K562 (cell line): ENCODE measurements at regions not wholly inside any gene's neighbourhood (a gene's known extent, or its start where the extent isn't known, plus 50 kb on each side); places are given as distances from the start of the nearest gene placed in this dataset.

Experiments
- ATAC-seq: fragments of 200-7000 bp; cut with Tn5 transposase; 3 replicates; pipeline ENCODE4 v1.9.1; 2020; ENCODE audit warnings: moderate library complexity
- BruUV-seq: library from RNA; stranded (reverse); fragments of 400-500 nt; replicated peaks from 2 replicates; lab custom pipeline; 2021; lab: Mats Ljungman, UMichigan
- CTCF ChIA-PET: fragments of 300-600 bp; formaldehyde crosslinking; extraction: SDS; loops from one replicate; lab custom pipeline; 2021; ENCODE audit warnings: low intra/inter-chr PET ratio; lab: Yijun Ruan, JAX
- POLR2A ChIA-PET: fragments of 300-600, 350-650 bp; sonication (Branson Sonifier 250); formaldehyde crosslinking; extraction: SDS; loops from one replicate; lab custom pipeline; 2021; ENCODE audit warnings: antibody characterized with exemption, inconsistent platforms; lab: Yijun Ruan, JAX
- DNase-seq, 4 experiments: peaks; one replicate each; pipeline versions ENCODE4 v3.0.0 to v3.0.0-alpha.2; 2011 to 2018; ENCODE audit warnings: low spot score in 3 of 4, mixed read lengths in 3 of 4; ENCODE audit errors: extremely low read depth in 1 of 4
- FAIRE-seq: peaks from 2 replicates; lab custom pipeline; 2011; peaks lifted over from hg19 to GRCh38; lab: Jason Lieb, UNC
- H2AFZ ChIP-seq: 2 replicates; pipeline ENCODE4 v1.6.0; 2011; ENCODE audit warnings: low read depth, low read length, control low read depth, inconsistent platforms
- H3K27ac ChIP-seq: fragments of 200-600 bp; 3 replicates; pipeline ENCODE4 v1.8.0; 2011; ENCODE audit warnings: low read depth, mild to moderate bottlenecking, control low read depth, inconsistent platforms, low read length, moderate library complexity, mixed read lengths; ENCODE audit errors: extremely low read depth
- H3K27me3 ChIP-seq, 2 experiments: fragments of 300-600 bp in 1 of 2; 2 replicates in 1 of 2; 3 replicates in 1 of 2; pipeline versions ENCODE4 v1.6.0 to v1.8.0; 2011; ENCODE audit warnings: inconsistent platforms in 2 of 2, low read length in 2 of 2, mild to moderate bottlenecking in 1 of 2, mixed read lengths in 1 of 2, moderate library complexity in 1 of 2; ENCODE audit not compliant: control insufficient read depth in 2 of 2, insufficient read depth in 2 of 2
- H3K36me3 ChIP-seq: fragments of 300-600 bp; 3 replicates; pipeline ENCODE4 v1.8.0; 2011; ENCODE audit warnings: mild to moderate bottlenecking, low read length, inconsistent platforms; ENCODE audit not compliant: control insufficient read depth, insufficient read depth
- H3K4me1 ChIP-seq, 2 experiments: fragments of 200-600 bp in 1 of 2; replicated peaks in 1 of 2; 2 replicates in 1 of 2; 3 replicates in 1 of 2; pipeline versions ENCODE4 v1.5.1 to v1.8.0; 2011; ENCODE audit warnings: inconsistent platforms in 2 of 2, low read length in 2 of 2, mild to moderate bottlenecking in 1 of 2, mixed read lengths in 1 of 2, moderate library complexity in 1 of 2; ENCODE audit not compliant: control insufficient read depth in 2 of 2, insufficient read depth in 2 of 2
- H3K4me2 ChIP-seq: 2 replicates; pipeline ENCODE4 v1.6.1; 2011; ENCODE audit warnings: low read length, control low read depth, inconsistent platforms, mixed read lengths; ENCODE audit not compliant: insufficient read depth
- H3K4me3 ChIP-seq: fragments of 200-600 bp; sonication (generic), shearing (Covaris generic); 2 replicates; pipeline ENCODE4 v1.5.1; 2016; ENCODE audit warnings: control low read depth, inconsistent platforms
- H3K79me2 ChIP-seq: fragments of 200-600 bp; 3 replicates; pipeline ENCODE4 v1.8.0; 2011; ENCODE audit warnings: low read length, inconsistent platforms; ENCODE audit not compliant: control insufficient read depth, insufficient read depth
- H3K9ac ChIP-seq, 2 experiments: 2 replicates each; pipeline versions ENCODE4 v1.6.0 to v1.6.1; 2011; ENCODE audit warnings: low read depth in 2 of 2, low read length in 2 of 2, control low read depth in 1 of 2, inconsistent platforms in 1 of 2, mild to moderate bottlenecking in 1 of 2, mixed read lengths in 1 of 2; ENCODE audit not compliant: insufficient read depth in 1 of 2
- H3K9me1 ChIP-seq: one replicate; pipeline ENCODE4 v1.6.0; 2011; ENCODE audit warnings: inconsistent platforms, mild to moderate bottlenecking, low read length, moderate library complexity; ENCODE audit not compliant: control insufficient read depth, insufficient read depth
- H3K9me3 ChIP-seq: replicated peaks from 2 replicates; pipeline ENCODE4 v1.5.1; 2011; ENCODE audit warnings: low read depth, low read length, inconsistent platforms; ENCODE audit not compliant: control insufficient read depth, insufficient read depth
- H4K20me1 ChIP-seq: replicated peaks from 2 replicates; pipeline ENCODE4 v1.6.1; 2011; ENCODE audit warnings: low read length, inconsistent platforms, mixed read lengths; ENCODE audit not compliant: control insufficient read depth, insufficient read depth
- CHD4 ChIP-seq: fragments of 200-600 bp; sonication (generic); IDR thresholded peaks from 3 replicates; pipeline ENCODE4 v1.6.1; 2012; ENCODE audit warnings: low read depth, mild to moderate bottlenecking, mixed read lengths, low read length, inconsistent platforms; ENCODE audit not compliant: insufficient read depth, insufficient replicate concordance, poor library complexity, severe bottlenecking
- E2F8 ChIP-seq: fragments of 450-650 bp; IDR thresholded peaks from 2 replicates; pipeline ENCODE4 v1.7.1; 2018; ENCODE audit warnings: mild to moderate bottlenecking, low read depth; ENCODE audit not compliant: partially characterized antibody
- EWSR1 ChIP-seq: fragments of 450-650 bp; IDR thresholded peaks from 2 replicates; pipeline ENCODE4 v1.6.1; 2018; ENCODE audit warnings: borderline replicate concordance, mild to moderate bottlenecking, low read depth, moderate library complexity; ENCODE audit not compliant: partially characterized antibody
- KAT7 ChIP-seq: sonication (generic); formaldehyde crosslinking; IDR thresholded peaks from 2 replicates; pipeline ENCODE4 v1.8.0; 2022; ENCODE audit warnings: missing genetic modification reagents, mild to moderate bottlenecking, borderline replicate concordance
- MED1 ChIP-seq: sonication (generic); formaldehyde crosslinking; IDR thresholded peaks from 2 replicates; pipeline ENCODE4 v1.8.1; 2023; ENCODE audit warnings: missing genetic modification reagents, borderline replicate concordance
- NFE2 ChIP-seq: IDR thresholded peaks from 2 replicates; pipeline ENCODE4 v1.6.1; 2014; ENCODE audit warnings: antibody characterized with exemption, low read depth
- NFYB ChIP-seq: IDR thresholded peaks from 2 replicates; pipeline ENCODE4 v1.6.1; 2011; ENCODE audit warnings: mild to moderate bottlenecking, moderate library complexity; ENCODE audit not compliant: insufficient read length; ENCODE audit errors: extremely low read depth
- STAT5A ChIP-seq: IDR thresholded peaks from 2 replicates; pipeline ENCODE4 v1.6.1; 2012; ENCODE audit warnings: low read length, inconsistent platforms, borderline replicate concordance
- U2AF1 ChIP-seq: fragments of 200-400 bp; formaldehyde crosslinking; optimal IDR thresholded peaks from 2 replicates; pipeline ENCODE3; 2017; ENCODE audit warnings: mild to moderate bottlenecking, low read depth, low read length, moderate library complexity
- ZNF217 ChIP-seq: sonication (generic); formaldehyde crosslinking; IDR thresholded peaks from 2 replicates; pipeline ENCODE4 v1.8.0; 2022; ENCODE audit warnings: mild to moderate bottlenecking, missing genetic modification reagents
- ZNF277 ChIP-seq: fragments of 250-450 bp; sonication (Bioruptor Pico); IDR thresholded peaks from 2 replicates; pipeline ENCODE4 v1.8.0; 2022; ENCODE audit warnings: inconsistent platforms, mild to moderate bottlenecking, moderate library complexity, borderline replicate concordance
- WGBS: fragments of 100-300 bp; shearing (Covaris generic); methylation state at CpG from one replicate; pipeline ENCODE4 v1.1.6; 2016; ENCODE audit warnings: low coverage, mixed read lengths; ENCODE audit not compliant: insufficient coverage; ENCODE audit errors: missing lambda C conversion rate; 5-methylcytosine and 5-hydroxymethylcytosine counted together
- in situ Hi-C: fragments of 300-500 bp; cut with MboI; formaldehyde crosslinking; loops from 4 replicates; pipeline ENCODE4 v1.15.0; 2018; ENCODE audit warnings: inconsistent platforms, mixed read lengths
- intact Hi-C: fragments of 100-400 bp; cut with micrococcal nuclease; formaldehyde crosslinking; loops from 2 replicates; pipeline ENCODE4 v1.14.2; 2022

GRCh38 chr2:104472076-104472475 lies 381.8 kb upstream of the POU3F3 start:
- 0% methylated on average over 2 of the region's 2 CpGs for WGBS
- in situ Hi-C loops = no loop called here
- FAIRE-seq = no peak
- no peaks in the 10 kb centered on the region for H4K20me1 ChIP-seq
- H3K9me3 ChIP-seq = no peaks in the 10 kb centered on the region
- no peak overlapping the region for H3K9ac ChIP-seq
- no peaks in the 10 kb centered on the region for H3K9me1 ChIP-seq
- no peak for DNase-seq
- no peak for TF ChIP-seq STAT5A
- no peak for TF ChIP-seq EWSR1
- TF ChIP-seq NFYB = no peak
- TF ChIP-seq NFE2 = no peak
- no peak for TF ChIP-seq CHD4
- no peaks in the 10 kb centered on the region for H3K4me1 ChIP-seq
- H3K27ac ChIP-seq = no peak overlapping the region
- H3K79me2 ChIP-seq = no peaks in the 10 kb centered on the region
- H3K4me3 ChIP-seq = no peak overlapping the region
- POLR2A ChIA-PET = no interaction called here
- H2AFZ ChIP-seq = no peak overlapping the region
- no peaks in the 10 kb centered on the region for H3K36me3 ChIP-seq
- BruUV-seq = no TSS peak
- CTCF ChIA-PET = no interaction called here
- no peak for ATAC-seq
- no peak overlapping the region for H3K4me2 ChIP-seq
- no peaks in the 10 kb centered on the region for H3K27me3 ChIP-seq
- intact Hi-C loops = no loop called here

GRCh38 chr2:104473546-104473945 lies 380.4 kb upstream of the POU3F3 start:
- ChIA-PET CTCF (no interaction called here), POLR2A (no interaction called here)
- WGBS = 7% methylated on average over 2 of the region's 2 CpGs
- Histone ChIP-seq H4K20me1 (no peaks in the 10 kb centered on the region), H3K9me1 (no peaks in the 10 kb centered on the region), H3K36me3 (no peaks in the 10 kb centered on the region), H2AFZ (no peak overlapping the region), H3K27ac (no peak overlapping the region), H3K79me2 (no peaks in the 10 kb centered on the region), H3K9me3 (no peaks in the 10 kb centered on the region), H3K4me1 (no peaks in the 10 kb centered on the region), H3K4me2 (no peak overlapping the region), H3K9ac (no peak overlapping the region), H3K4me3 (no peak overlapping the region), H3K27me3 (no peaks in the 10 kb centered on the region)
- in situ Hi-C loops (no loop called here), intact Hi-C loops (no loop called here)
- ATAC-seq = no peak
- no peak for FAIRE-seq
- no peak for DNase-seq
- TF ChIP-seq E2F8 (no peak), KAT7 (CRISPR knock-in tag) (no peak), ZNF217 (CRISPR knock-in tag) (no peak), ZNF277 (no peak), U2AF1 (no peak), MED1 (CRISPR knock-in tag) (no peak)
- BruUV-seq = no TSS peak
